K562 (cell line): ENCODE measurements at regions not wholly inside any gene's neighbourhood (a gene's known extent, or its start where the extent isn't known, plus 50 kb on each side); places are given as distances from the start of the nearest gene placed in this dataset.

Experiments used
- ATAC-seq: fragments of 200-7000 bp; cut with Tn5 transposase; 3 replicates; pipeline ENCODE4 v1.9.1; 2020; ENCODE audit warnings: moderate library complexity
- BruUV-seq: library from RNA; stranded (reverse); fragments of 400-500 nt; replicated peaks from 2 replicates; lab custom pipeline; 2021; lab: Mats Ljungman, UMichigan
- CTCF ChIA-PET: fragments of 300-600 bp; formaldehyde crosslinking; extraction: SDS; loops from one replicate; lab custom pipeline; 2021; ENCODE audit warnings: low intra/inter-chr PET ratio; lab: Yijun Ruan, JAX
- POLR2A ChIA-PET: fragments of 300-600, 350-650 bp; sonication (Branson Sonifier 250); formaldehyde crosslinking; extraction: SDS; loops from one replicate; lab custom pipeline; 2021; ENCODE audit warnings: antibody characterized with exemption, inconsistent platforms; lab: Yijun Ruan, JAX
- DNase-seq, 4 experiments: peaks; one replicate each; pipeline versions ENCODE4 v3.0.0 to v3.0.0-alpha.2; 2011 to 2018; ENCODE audit warnings: low spot score in 3 of 4, mixed read lengths in 3 of 4; ENCODE audit errors: extremely low read depth in 1 of 4
- FAIRE-seq: peaks from 2 replicates; lab custom pipeline; 2011; peaks lifted over from hg19 to GRCh38; lab: Jason Lieb, UNC
- H2AFZ ChIP-seq: 2 replicates; pipeline ENCODE4 v1.6.0; 2011; ENCODE audit warnings: low read depth, low read length, control low read depth, inconsistent platforms
- H3K27ac ChIP-seq: fragments of 200-600 bp; 3 replicates; pipeline ENCODE4 v1.8.0; 2011; ENCODE audit warnings: low read depth, mild to moderate bottlenecking, control low read depth, inconsistent platforms, low read length, moderate library complexity, mixed read lengths; ENCODE audit errors: extremely low read depth
- H3K27me3 ChIP-seq, 2 experiments: fragments of 300-600 bp in 1 of 2; 2 replicates in 1 of 2; 3 replicates in 1 of 2; pipeline versions ENCODE4 v1.6.0 to v1.8.0; 2011; ENCODE audit warnings: inconsistent platforms in 2 of 2, low read length in 2 of 2, mild to moderate bottlenecking in 1 of 2, mixed read lengths in 1 of 2, moderate library complexity in 1 of 2; ENCODE audit not compliant: control insufficient read depth in 2 of 2, insufficient read depth in 2 of 2
- H3K36me3 ChIP-seq: fragments of 300-600 bp; 3 replicates; pipeline ENCODE4 v1.8.0; 2011; ENCODE audit warnings: mild to moderate bottlenecking, low read length, inconsistent platforms; ENCODE audit not compliant: control insufficient read depth, insufficient read depth
- H3K4me1 ChIP-seq, 2 experiments: fragments of 200-600 bp in 1 of 2; replicated peaks in 1 of 2; 2 replicates in 1 of 2; 3 replicates in 1 of 2; pipeline versions ENCODE4 v1.5.1 to v1.8.0; 2011; ENCODE audit warnings: inconsistent platforms in 2 of 2, low read length in 2 of 2, mild to moderate bottlenecking in 1 of 2, mixed read lengths in 1 of 2, moderate library complexity in 1 of 2; ENCODE audit not compliant: control insufficient read depth in 2 of 2, insufficient read depth in 2 of 2
- H3K4me2 ChIP-seq: 2 replicates; pipeline ENCODE4 v1.6.1; 2011; ENCODE audit warnings: low read length, control low read depth, inconsistent platforms, mixed read lengths; ENCODE audit not compliant: insufficient read depth
- H3K4me3 ChIP-seq: fragments of 200-600 bp; sonication (generic), shearing (Covaris generic); 2 replicates; pipeline ENCODE4 v1.5.1; 2016; ENCODE audit warnings: control low read depth, inconsistent platforms
- H3K79me2 ChIP-seq: fragments of 200-600 bp; 3 replicates; pipeline ENCODE4 v1.8.0; 2011; ENCODE audit warnings: low read length, inconsistent platforms; ENCODE audit not compliant: control insufficient read depth, insufficient read depth
- H3K9ac ChIP-seq, 2 experiments: 2 replicates each; pipeline versions ENCODE4 v1.6.0 to v1.6.1; 2011; ENCODE audit warnings: low read depth in 2 of 2, low read length in 2 of 2, control low read depth in 1 of 2, inconsistent platforms in 1 of 2, mild to moderate bottlenecking in 1 of 2, mixed read lengths in 1 of 2; ENCODE audit not compliant: insufficient read depth in 1 of 2
- H3K9me1 ChIP-seq: one replicate; pipeline ENCODE4 v1.6.0; 2011; ENCODE audit warnings: inconsistent platforms, mild to moderate bottlenecking, low read length, moderate library complexity; ENCODE audit not compliant: control insufficient read depth, insufficient read depth
- H3K9me3 ChIP-seq: replicated peaks from 2 replicates; pipeline ENCODE4 v1.5.1; 2011; ENCODE audit warnings: low read depth, low read length, inconsistent platforms; ENCODE audit not compliant: control insufficient read depth, insufficient read depth
- H4K20me1 ChIP-seq: replicated peaks from 2 replicates; pipeline ENCODE4 v1.6.1; 2011; ENCODE audit warnings: low read length, inconsistent platforms, mixed read lengths; ENCODE audit not compliant: control insufficient read depth, insufficient read depth
- FOXA1 ChIP-seq: fragments of 450-650 bp; IDR thresholded peaks from 2 replicates; pipeline ENCODE4 v1.6.1; 2016; ENCODE audit warnings: mild to moderate bottlenecking, borderline replicate concordance
- GABPA ChIP-seq: fragments of 200-800 bp; sonication (Bioruptor generic); conservative IDR thresholded peaks from 2 replicates; pipeline ENCODE4 v1.6.1; 2016; ENCODE audit warnings: low read depth, missing genetic modification characterization, missing compliant biosample characterization
- HEY1 ChIP-seq: fragments of 250-450 bp; sonication (Bioruptor Pico); IDR thresholded peaks from 2 replicates; pipeline ENCODE4 v1.5.0; 2020; ENCODE audit warnings: mild to moderate bottlenecking, moderate library complexity, borderline replicate concordance
- HOXB6 ChIP-seq: fragments of 250-450 bp; sonication (Bioruptor Pico); IDR thresholded peaks from 2 replicates; pipeline ENCODE4 v1.5.1; 2022; ENCODE audit warnings: mild to moderate bottlenecking, borderline replicate concordance
- MEIS2 ChIP-seq: fragments of 450-650 bp; IDR thresholded peaks from 2 replicates; pipeline ENCODE4 v1.6.1; 2014; ENCODE audit warnings: mild to moderate bottlenecking; ENCODE audit not compliant: partially characterized antibody
- MYNN ChIP-seq, 2 experiments: sonication (generic); formaldehyde crosslinking in 1 of 2; IDR thresholded peaks; 2 replicates each; pipeline versions ENCODE4 v1.5.0 to v1.6.1; 2016 to 2020; ENCODE audit warnings: antibody characterized with exemption in 1 of 2, missing genetic modification reagents in 1 of 2
- NR1H2 ChIP-seq: sonication (generic); formaldehyde crosslinking; IDR thresholded peaks from 2 replicates; pipeline ENCODE4 v1.4.0; 2020; ENCODE audit warnings: mild to moderate bottlenecking, missing genetic modification reagents
- PKNOX1 ChIP-seq: fragments of 450-650 bp; IDR thresholded peaks from 2 replicates; pipeline ENCODE4 v1.6.1; 2016
- RNF219 ChIP-seq: fragments of 250-450 bp; sonication (Bioruptor Pico); IDR thresholded peaks from 2 replicates; pipeline ENCODE4 v1.5.0; 2022; ENCODE audit warnings: mild to moderate bottlenecking
- TBL1XR1 ChIP-seq, 2 experiments: IDR thresholded peaks; 2 replicates each; pipeline ENCODE4 v1.6.1; 2012; ENCODE audit warnings: improper control_type of control experiment in 2 of 2, low read length in 2 of 2, mild to moderate bottlenecking in 1 of 2
- TEAD2 ChIP-seq: fragments of 450-650 bp; IDR thresholded peaks from 2 replicates; pipeline ENCODE4 v1.6.1; 2016; ENCODE audit warnings: missing genetic modification characterization, control low read depth, missing compliant biosample characterization
- U2AF2 ChIP-seq: fragments of 200-400 bp; formaldehyde crosslinking; optimal IDR thresholded peaks from 2 replicates; pipeline ENCODE3; 2017; ENCODE audit warnings: low read depth, mild to moderate bottlenecking, low read length
- ZBTB12 ChIP-seq: fragments of 250-450 bp; sonication (Bioruptor Pico); IDR thresholded peaks from 2 replicates; pipeline ENCODE4 v1.4.0; 2020
- ZFP1 ChIP-seq: fragments of 450-650 bp; formaldehyde crosslinking; IDR thresholded peaks from 2 replicates; pipeline ENCODE4 v1.4.0; 2020; ENCODE audit warnings: mild to moderate bottlenecking, mixed read lengths
- ZNF561 ChIP-seq: fragments of 450-650 bp; formaldehyde crosslinking; conservative IDR thresholded peaks from 2 replicates; pipeline ENCODE4 v1.4.0; 2020; ENCODE audit warnings: mild to moderate bottlenecking, moderate library complexity
- ZNF589 ChIP-seq: fragments of 200-800 bp; sonication (Bioruptor generic); IDR thresholded peaks from 2 replicates; pipeline ENCODE4 v1.6.1; 2016; ENCODE audit warnings: low read depth, missing genetic modification characterization, missing compliant biosample characterization
- WGBS: fragments of 100-300 bp; shearing (Covaris generic); methylation state at CpG from one replicate; pipeline ENCODE4 v1.1.6; 2016; ENCODE audit warnings: low coverage, mixed read lengths; ENCODE audit not compliant: insufficient coverage; ENCODE audit errors: missing lambda C conversion rate; 5-methylcytosine and 5-hydroxymethylcytosine counted together
- in situ Hi-C: fragments of 300-500 bp; cut with MboI; formaldehyde crosslinking; loops from 4 replicates; pipeline ENCODE4 v1.15.0; 2018; ENCODE audit warnings: inconsistent platforms, mixed read lengths
- intact Hi-C: fragments of 100-400 bp; cut with micrococcal nuclease; formaldehyde crosslinking; loops from 2 replicates; pipeline ENCODE4 v1.14.2; 2022

- TF ChIP-seq ZBTB12 (CRISPR knock-in tag) (no peak), TEAD2 (tag) (no peak), TBL1XR1 (IDR thresholded peaks at IDR 0.05; ENCODE audit: low read length in 2 of 2) (no peak), FOXA1 (no peak), U2AF2 (no peak), PKNOX1 (no peak), MYNN (IDR thresholded peaks at IDR 0.05) (no peak), MYNN (CRISPR knock-in tag; IDR thresholded peaks at IDR 0.05) (no peak), ZFP1 (CRISPR knock-in tag) (no peak), ZNF561 (no peak), HEY1 (CRISPR knock-in tag) (no peak), GABPA (tag) (no peak), MEIS2 (no peak), NR1H2 (no peak), RNF219 (CRISPR knock-in tag) (no peak), HOXB6 (CRISPR knock-in tag) (no peak), ZNF589 (CRISPR knock-in tag) (no peak)
- no peaks in the 10 kb centered on the region for H3K79me2 ChIP-seq
- no peak overlapping the region for H2AFZ ChIP-seq
- in situ Hi-C loops, result no loop called here
- no peak overlapping the region for H3K27ac ChIP-seq
- H3K9ac ChIP-seq, result no peak overlapping the region
- no peak overlapping the region for H3K4me2 ChIP-seq
- FAIRE-seq (no peak), DNase-seq (no peak), ATAC-seq (no peak)
- no peaks in the 10 kb centered on the region for H3K4me1 ChIP-seq
- BruUV-seq, result no TSS peak
- H3K9me3 ChIP-seq, result no peaks in the 10 kb centered on the region; the same call in 1 of the 2 replicates
- H3K4me3 ChIP-seq, result no peak overlapping the region
- ChIA-PET POLR2A (no interaction called here), CTCF (no interaction called here)
- intact Hi-C loops, result no loop called here
- WGBS, result 0% methylated on average over 1 of the region's 1 CpG
- H4K20me1 ChIP-seq, result no peaks in the 10 kb centered on the region
- H3K9me1 ChIP-seq, result no peaks in the 10 kb centered on the region
- H3K36me3 ChIP-seq, result no peaks in the 10 kb centered on the region
- H3K27me3 ChIP-seq, result no peaks in the 10 kb centered on the region
These were observed 53.8 kb upstream of the SNCAIP start for GRCh38 chr5:122258241-122258640.
